HG03135 (cell line): ENCODE measurements at regions not wholly inside any gene's neighbourhood (a gene's known extent, or its start where the extent isn't known, plus 50 kb on each side); places are given as distances from the start of the nearest gene placed in this dataset.

Source experiments
- ATAC-seq: cut with Tn5 transposase; IDR thresholded peaks from one replicate; pipeline ENCODE4 v1.9.1; 2021; ENCODE audit warnings: mild to moderate bottlenecking, moderate library complexity; ENCODE audit not compliant: unreplicated experiment

DNA sequence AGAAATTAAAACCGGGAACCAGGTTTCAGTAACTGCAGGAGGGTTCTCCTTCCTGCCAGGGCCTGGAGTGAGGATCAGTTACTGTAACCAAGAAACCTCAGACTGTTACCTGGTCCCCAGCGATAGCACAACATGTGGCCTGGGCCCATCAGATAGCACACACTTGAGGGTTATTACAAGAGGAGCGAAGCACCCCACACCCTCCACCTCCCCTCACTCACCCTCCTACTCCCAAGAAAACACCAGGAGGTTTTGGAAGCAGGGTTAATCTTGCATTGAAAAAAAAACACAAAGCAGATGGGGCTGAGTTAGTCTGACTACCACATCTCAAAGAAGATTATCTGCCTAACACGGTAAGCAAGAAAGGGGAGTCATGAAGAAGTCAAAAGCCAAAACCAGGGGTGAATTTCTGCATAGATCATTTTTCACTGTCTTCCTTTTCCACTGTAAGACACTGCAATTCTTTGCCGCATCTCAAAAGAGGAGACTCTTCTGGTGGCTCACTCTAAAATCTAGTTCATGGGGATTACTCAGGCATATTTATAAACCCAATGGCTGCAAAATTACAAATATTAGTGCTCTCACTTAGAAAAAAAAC is 75.9 kb upstream of the DOCK9 start:
- no peak for ATAC-seq

DNA sequence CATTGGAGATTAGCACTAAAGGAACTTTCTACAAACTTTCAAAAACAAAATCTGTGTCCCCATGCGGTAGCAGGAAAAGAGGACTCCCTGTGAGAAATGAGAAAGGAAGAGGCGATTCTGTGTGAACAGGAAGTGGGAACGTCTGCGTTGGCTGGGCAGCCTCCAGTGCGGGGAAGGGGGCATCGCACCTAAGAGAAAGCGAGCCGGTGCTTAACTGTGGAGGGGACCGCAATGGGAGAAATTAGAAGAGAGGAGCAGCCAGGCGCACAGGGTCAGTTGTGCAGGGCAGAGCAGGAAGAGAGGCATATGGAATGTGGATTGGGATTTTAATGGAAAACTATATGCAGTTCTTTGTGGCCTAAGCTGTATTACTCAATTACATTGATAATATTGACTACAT is 77.4 kb upstream of the DOCK9 start:
- ATAC-seq, result no peak

DNA sequence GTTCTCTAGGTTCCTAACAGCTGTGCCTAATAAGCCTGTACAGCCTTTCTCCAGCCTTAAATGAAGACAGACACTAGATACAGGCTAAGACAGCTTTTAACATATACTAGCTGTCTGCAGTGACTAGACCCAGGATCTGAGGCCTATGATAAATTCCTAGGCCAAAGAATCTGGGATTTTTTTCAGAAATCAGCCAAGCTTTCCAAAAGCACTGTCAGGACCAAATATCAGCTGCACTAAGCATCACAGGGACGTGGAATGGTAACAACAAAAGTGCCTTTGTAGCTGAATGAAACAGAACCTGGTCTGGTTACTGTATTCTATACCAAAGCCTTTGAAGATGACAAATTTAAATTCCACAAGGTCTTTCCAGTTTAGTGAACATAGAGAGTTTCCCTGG is 77.9 kb upstream of the DOCK9 start:
- ATAC-seq, result no peak

DNA sequence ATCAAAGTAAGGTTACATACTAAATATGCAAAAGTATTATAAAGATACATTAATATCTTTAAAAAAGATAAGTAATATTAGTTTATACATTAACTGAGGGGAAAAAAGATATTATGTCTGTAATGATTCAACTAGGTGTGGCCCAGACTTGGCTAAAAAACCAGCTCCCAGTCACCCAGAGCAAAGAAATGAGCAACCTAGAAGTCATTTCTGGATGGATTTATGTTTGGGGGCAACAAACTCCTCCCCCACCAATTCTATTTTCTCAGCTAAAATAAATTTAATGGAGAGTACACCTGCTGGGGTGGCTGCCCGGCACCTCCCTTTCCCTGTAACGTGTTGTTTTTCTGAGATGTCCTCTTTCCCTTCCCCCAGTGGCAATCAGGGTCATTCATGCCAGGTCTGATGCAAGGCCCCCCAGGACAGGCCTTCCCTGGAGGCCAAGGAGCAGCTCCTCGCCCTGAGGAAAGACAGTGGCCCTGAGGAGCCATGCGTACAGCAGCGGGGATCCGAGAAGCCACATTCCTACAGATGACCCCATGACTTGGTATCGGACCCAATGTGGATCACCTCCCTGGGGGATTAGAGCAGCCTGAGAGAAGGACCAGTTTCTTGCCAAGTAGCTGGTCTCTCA is 78.6 kb upstream of the DOCK9 start:
- ATAC-seq, result no peak

DNA sequence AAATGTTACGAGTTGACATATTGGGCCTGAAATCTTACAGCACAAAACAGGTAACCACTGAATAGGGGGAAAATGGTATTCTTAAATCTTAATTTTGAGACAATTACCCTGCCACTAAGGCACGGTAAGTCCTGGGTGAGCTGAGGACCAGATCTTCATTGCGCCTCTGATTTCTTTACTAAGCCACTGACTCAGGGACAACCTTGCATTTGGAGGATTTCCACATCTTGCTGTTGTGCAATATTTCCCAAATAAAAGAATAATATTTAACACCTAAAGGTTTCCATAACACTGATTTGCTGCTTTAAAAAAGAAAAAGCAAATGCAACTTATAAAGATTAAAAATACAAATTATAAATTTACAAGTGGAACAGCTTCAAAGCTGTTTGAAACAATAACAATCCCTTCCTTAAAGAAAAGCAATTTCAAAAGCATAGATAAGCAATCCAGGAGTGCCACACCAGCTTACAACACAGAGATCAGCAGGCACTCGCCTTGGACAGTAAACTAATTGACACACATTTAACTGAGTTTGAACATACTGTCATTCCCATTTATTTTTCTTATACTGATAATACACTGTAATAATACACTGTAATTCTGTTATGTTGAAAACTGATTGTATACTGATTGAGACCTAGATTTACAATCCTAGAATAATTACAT is 79.6 kb upstream of the DOCK9 start:
- ATAC-seq, result no peak

DNA sequence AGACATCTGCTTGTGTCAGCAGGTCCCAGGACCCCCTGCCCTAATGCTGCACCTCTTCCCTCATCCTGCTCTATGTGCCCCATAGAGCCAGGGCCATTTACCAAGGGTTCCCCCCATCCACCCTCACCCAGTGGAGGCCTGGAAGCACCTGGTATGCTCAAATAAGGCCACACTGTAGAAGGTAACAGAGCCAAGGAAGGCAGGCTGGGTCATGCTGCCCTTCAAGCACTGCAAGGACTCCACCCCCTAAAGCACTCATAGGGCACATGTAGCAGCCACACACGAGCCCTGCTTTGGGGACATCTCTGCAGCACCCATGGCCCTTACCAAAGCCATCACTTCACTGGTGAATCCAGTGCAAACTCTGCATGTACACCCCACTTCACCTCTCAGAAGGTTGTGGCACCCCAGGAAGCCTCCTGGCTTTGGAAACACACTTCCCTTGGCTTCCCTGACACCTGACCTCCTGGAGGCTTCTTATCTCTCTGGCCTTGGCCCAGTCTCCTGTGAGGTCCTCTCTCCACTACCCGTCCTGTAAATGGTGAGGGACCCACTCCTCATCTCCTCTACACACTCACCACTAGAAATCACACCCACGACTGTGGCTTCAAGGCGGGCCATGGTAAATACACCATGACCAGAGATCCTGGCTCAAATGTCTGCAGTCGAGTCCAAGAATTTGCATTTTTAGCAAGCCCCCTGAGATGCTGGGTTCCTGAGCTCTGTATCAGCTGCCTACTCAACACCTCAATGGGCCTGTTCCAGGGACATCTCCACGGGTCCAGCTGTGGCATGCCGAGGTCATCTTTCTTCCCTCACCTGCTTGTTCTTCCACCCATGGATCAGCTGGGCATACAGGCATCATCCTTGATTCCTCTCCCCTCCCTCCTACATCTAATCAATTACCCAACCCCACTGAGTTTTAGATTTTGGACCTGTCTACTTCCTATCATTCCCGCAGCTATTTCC is 80.9 kb upstream of the DOCK9 start:
- ATAC-seq, result no peak

DNA sequence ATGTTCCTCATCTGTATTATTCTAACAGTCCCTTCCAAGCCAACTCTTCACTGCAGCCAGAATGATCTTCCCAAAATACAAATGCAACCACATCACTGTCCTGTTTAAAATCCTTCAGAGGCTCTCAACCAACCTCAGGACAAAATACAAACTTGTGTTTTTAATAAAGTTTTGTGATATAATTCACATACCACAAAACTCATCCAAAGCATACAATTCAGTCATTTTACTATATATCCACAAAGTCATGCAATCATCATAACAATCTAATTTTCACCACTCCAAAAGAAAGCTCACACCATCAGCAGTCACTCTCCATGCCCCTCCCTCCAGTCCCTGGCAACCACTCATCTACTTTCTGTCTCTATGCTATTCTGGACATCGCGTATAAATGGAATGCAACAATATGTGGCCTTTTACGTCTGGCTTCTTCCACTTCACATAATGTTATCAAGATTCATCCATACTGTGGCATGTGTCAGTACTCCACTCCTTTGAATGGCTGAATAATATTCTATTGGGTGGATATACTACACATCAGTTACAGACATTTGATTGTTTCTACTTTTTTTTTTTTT is 81.7 kb upstream of the DOCK9 start:
- no peak for ATAC-seq

DNA sequence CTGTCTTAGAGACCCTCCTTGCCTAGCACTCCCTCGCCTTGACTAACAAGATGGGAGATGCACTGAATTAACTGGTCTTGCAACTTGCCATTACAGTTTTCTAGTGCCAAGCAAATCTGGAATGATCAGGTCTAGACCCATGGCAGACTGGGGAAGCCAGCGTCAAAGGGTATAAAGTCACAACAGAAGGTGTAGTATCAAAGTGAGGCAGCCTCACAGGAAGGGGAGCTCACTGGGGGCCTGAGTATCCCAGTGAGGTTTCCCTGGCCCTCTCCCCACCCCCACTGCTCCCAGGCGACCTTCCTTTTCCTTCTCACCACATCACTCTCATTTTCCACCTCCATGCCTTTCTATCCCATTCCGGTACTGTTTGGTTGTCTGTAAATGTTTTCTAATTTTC is 83.5 kb upstream of the DOCK9 start:
- no peak for ATAC-seq

DNA sequence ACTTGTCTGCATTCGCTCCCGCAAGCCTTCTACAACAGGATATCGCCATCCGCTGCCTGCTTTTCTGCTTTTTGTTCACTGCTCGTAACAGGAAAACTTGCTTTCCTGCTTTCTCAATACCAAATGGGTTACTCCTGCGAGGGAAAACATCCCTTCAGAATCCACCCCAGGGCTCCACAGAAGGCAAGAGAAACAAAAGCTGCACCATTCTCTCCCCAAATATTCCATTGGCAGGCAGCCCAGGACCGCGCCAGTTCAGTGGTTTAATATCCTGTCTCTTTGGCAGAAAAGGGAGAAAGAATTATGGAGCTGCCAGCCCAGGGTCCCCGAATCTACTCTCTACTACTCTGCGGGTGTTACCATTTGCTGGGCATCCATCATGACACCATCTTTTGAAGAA is 84.7 kb upstream of the DOCK9 start:
- ATAC-seq, result no peak

DNA sequence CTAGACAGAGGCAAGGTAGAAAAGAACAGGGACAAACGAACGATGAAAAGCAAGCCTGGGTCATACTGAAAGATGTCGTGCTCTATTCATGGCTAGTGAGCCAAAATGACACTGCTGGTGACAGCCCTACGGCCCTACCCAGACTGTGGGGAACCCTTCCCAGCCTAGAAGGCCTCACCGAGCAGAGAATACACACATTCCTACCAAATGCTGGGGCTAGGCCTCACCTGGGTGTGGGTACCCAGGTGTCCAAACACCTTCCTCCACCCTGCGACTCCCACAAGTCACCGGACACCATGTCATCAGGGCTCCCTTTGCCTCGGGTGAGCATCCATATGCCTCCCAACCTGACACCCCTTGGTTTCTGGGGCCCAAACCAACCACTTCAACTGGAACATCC is 85.3 kb upstream of the DOCK9 start:
- no peak for ATAC-seq

DNA sequence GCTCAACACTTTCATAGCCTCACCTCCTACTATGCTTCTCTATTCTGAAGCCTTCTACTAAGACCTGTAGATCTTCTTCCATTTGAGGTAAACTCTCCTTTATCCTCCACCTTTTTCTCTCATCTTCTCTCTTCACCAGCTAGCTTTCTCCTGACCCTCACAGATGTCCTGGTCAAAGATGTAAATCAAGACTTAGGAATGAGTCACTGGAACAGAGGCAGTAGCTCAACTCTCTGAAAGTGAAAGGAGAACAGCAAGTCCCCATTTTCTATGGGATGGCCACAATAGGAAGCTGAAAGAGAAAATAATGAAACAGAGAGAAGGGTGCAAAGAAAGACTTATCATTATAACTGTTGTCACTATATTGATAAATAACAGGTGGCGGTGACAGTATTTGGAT is 86.1 kb upstream of the DOCK9 start:
- no peak for ATAC-seq

DNA sequence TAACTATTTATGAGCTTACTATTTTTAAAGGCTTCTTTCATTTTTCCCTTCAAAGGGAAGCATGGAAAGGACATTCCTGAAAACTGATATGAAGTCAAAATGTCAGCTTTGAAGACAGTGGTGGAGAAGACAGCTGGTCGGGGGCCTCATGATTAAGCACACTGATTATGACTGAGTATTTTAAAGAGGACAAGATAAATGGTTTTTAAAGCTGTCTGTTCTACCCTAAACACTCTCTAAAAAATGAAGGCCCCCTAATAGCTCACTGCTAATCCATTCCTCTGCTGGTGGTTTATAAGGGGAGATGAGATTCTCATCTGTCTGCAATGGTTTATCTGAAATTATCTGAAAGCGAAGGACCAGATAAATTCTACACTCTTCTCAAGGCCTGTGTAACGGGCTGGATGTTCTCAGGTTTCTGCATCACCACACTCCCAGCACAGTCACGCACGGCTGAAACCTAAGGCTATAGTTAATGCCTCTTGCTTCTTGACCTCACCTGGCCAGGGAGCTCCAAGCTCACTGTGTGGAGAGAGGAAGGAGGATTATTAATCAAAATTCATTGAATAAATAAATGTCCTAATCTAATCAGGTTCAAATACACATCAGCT is 86.9 kb upstream of the DOCK9 start:
- no peak for ATAC-seq

DNA sequence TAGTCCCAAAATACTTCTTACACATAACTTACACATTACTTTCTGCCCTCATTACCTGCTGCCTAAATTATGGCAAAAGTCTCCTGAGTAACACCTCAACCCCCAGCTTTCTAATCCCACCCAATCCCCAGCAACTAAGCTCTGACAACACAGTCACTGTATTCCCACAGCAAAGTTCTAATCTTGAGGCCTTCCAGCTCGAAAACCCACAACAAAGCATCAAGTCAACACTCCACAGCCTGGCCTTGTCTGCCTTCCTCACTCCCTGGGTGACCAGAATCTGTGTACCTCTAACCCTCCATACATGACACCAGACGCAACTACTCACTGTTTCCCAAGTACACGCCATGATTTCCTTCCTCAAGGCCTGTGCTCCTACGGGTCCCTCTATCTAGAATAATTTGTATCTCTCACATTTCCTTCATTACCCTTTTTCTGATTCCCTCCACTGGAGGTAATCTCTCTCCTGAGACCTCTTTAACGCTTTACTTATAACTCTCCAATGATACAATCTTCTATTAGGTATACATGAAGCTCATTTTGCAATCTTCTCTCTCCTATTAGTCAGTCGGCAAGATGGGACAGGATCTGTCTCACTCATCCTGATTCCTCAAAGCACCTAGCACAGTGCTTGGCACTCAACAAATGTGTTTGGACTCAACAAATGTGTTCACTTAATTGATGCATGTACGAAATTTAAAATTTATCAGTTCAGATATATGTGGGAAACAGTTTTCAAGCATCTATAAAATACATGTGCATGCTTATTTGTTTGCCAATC is 87.6 kb upstream of the DOCK9 start:
- ATAC-seq, result no peak

DNA sequence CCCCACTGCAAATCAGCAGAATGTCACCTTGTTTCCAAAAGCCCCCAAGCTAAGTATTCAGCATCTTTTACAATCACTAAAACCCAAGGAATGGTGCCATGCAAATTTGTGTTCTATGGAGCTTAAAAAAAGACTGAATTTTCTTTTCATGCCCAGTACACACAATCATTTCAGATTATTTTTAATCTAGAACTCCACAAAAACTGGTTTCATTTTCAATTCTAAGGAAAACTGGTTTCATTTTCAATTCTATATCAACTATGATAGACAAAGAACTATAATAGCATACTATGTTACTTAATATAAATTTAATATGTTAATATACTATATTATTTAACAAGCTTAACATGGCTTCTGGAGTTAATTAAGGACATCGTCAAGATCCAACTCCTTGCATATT is 88.4 kb upstream of the DOCK9 start:
- no peak for ATAC-seq

DNA sequence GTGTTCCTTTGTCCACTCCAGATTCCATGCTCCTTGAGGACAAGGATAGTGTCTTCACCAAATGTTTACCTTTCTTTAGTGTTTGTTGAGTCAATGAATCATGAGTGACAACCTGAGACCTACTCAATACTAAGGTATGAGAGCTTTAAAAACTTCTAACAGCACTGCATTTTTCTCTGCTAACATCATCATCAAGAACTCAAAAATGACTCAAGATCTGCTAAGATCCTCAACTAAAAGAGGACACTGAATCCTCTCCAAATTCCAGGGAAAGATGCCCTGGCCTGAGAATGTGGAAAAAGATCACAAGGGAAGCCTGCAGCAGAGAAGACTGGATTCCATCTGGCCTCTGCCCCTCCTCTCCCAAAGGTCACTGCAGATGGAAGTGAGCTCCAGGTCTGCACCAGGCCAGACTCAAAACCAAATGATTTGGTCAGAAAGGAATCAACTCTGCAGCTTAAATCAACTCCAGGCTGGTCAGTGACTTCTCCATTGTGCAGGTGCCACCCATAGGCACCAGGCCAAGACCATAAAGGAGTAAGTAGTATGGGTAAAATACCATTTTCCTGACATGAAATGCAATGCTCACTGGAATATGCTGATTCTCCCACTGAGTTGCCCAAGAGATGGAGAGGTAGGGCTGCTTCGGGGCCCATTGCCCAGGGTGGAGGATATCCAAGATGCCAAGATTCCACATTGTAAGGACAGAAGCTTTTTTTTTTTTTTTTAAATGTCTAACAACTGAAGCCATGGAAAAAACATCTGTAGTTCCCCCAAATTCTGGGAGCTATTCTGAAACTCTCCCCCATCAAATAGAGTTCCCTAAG is 89.5 kb upstream of the DOCK9 start:
- no peak for ATAC-seq

DNA sequence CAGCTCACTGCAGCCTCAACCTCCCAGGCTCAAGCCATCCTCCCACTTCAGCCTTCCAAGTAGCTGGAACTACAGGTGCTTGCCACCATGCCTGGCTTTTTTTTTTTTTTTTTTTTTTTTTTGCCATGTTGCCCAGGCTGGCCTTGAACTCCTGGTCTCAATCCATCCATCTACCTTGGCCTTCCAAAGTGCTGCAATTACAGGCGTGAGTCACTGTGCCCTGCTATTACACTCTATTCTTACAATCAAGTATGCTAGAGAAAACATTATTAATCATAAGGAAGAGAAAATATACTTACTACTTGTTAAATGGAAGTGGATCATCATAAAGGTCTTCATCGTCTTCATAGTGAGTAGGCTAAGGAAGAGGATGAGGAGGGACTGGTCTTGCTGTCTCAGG is 93.3 kb upstream of the DOCK9 start:
- no peak for ATAC-seq

DNA sequence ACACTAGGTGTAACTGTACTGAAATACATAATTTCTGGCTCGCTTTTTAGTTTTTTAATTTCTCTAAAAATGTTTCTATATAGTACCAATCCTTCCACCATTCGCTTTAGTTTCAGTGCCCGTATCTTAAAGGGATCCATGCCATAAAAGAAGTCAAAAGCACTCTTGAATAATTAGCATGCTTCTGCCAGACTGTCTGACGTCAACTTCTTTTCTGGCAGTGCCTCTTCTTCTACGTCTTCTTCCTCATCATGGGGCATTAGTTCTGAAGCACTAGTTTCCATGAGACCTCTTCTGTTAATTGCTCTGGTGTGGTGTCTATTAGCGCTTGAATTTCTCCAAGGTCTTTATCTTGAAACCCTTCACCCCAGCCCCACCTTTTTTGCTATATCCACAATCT is 93.8 kb upstream of the DOCK9 start:
- ATAC-seq, result no peak

DNA sequence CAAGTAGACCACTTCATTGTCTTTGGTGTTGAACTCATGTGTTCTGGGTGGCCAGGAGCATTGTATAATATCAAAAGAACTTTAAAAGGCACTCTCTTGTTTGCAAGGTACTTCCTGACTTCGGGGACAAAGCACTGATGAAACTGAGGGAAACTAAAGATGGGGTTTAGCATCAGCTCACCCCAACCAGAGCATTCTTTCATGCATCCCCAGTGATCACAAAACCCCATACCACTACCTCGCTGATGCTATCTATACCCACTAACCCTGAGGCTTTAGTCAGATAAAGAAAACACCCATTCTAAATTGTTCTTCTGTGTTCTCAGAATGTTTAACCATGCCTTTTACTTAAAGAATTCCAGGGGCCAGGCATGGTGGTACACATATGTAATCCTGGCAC is 94.5 kb upstream of the DOCK9 start:
- no peak for ATAC-seq

DNA sequence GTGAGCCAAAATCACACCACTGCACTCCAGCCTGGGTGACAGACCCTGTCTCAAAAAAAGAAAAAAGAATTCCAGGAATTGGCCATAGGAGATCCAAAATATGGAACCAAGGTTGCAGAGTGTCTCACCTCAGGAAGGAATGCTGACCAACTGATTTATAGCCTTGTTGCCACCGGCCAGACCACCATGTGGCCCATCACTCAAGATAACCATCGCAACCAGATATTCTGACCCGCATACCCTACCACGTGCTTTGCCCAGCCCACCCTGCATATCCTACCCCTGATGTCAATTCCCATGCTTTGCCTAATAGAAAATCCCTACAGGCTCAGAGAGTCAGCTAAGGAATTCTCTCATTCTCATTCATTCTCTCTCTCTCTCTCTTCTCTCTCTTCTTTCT is 95.1 kb upstream of the DOCK9 start:
- ATAC-seq, result no peak
